ENCODE measurements at regions not wholly inside any gene's neighbourhood (a gene's known extent, or its start where the extent isn't known, plus 50 kb on each side); places are given as distances from the start of the nearest gene placed in this dataset.

- intact Hi-C loops (cut with micrococcal nuclease) = no loop called here
- H3K9ac ChIP-seq (ENCODE audit: insufficient read depth, low read length, poor library complexity, severe bottlenecking) = no peak overlapping the region
- H3K27me3 ChIP-seq (ENCODE audit: control insufficient read depth in 2 of 2, insufficient read depth in 2 of 2, low read length in 2 of 2) = peaks cover 0 to 8% of the 10 kb centered on the region in 2 donors
- no peaks in the 10 kb centered on the region for H4K20me1 ChIP-seq (ENCODE audit: insufficient read depth, low read length)
- Mint-ChIP-seq H3K4me3 (no peak overlapping the region), H3K36me3 (no peaks in the 10 kb centered on the region), H3K27me3 (ENCODE audit: low read depth in 3 of 3) (peaks cover 7 to 19% (median 15%) of the 10 kb centered on the region in 3 donors), H3K27ac (no peak overlapping the region), H3K4me1 (no peaks in the 10 kb centered on the region), H3K9me3 (peaks cover 3 to 11% (median 4%) of the 10 kb centered on the region in 7 donors)
- no peak overlapping the region for H3K27ac ChIP-seq (ENCODE audit: low read depth in 1 of 2, low read length in 2 of 2)
- no peaks in the 10 kb centered on the region for H3K79me2 ChIP-seq (ENCODE audit: insufficient read depth, low read length)
- DNase-seq = no peak
- 95% methylated on average over 12 of the region's 13 CpGs for WGBS (ENCODE audit: insufficient coverage)
- no peaks in the 10 kb centered on the region for H3K9me3 ChIP-seq (replicated peaks in 1 of 2; ENCODE audit: control insufficient read depth in 1 of 2, insufficient read depth in 1 of 2, low read length in 2 of 2)
- TF ChIP-seq CTCF (IDR thresholded peaks at IDR 0.05) = no peak
- no peak overlapping the region for H2AFZ ChIP-seq (ENCODE audit: insufficient read depth, low read depth, low read length, poor library complexity, severe bottlenecking)
- H3K4me1 ChIP-seq (ENCODE audit: control insufficient read depth in 1 of 2, insufficient read depth in 2 of 2, low read length in 2 of 2) = no peaks in the 10 kb centered on the region
- H3K4me3 ChIP-seq (replicated peaks in 1 of 3; ENCODE audit: low read depth in 2 of 3, low read length in 3 of 3) = no peak overlapping the region
- no peak overlapping the region for H3K4me2 ChIP-seq (replicated peaks; ENCODE audit: extremely low read depth, low read length, poor library complexity, severe bottlenecking)
- no peaks in the 10 kb centered on the region for H3K36me3 ChIP-seq (replicated peaks in 1 of 2; ENCODE audit: control insufficient read depth in 1 of 2, insufficient read depth in 2 of 2, low read length in 2 of 2)
These were observed 461.7 kb upstream of the CADM1 start for GRCh38 chr11:115965767-115966504.

GRCh38 chr11:115964091-115964490 lies 459.9 kb upstream of the CADM1 start:
- Histone ChIP-seq H4K20me1 (ENCODE audit: insufficient read depth, low read length) (no peaks in the 10 kb centered on the region), H3K9ac (ENCODE audit: insufficient read depth, low read length, poor library complexity, severe bottlenecking) (no peak overlapping the region), H3K4me2 (replicated peaks; ENCODE audit: extremely low read depth, low read length, poor library complexity, severe bottlenecking) (no peak overlapping the region), H3K36me3 (replicated peaks in 1 of 2; ENCODE audit: control insufficient read depth in 1 of 2, insufficient read depth in 2 of 2, low read length in 2 of 2) (no peaks in the 10 kb centered on the region), H3K4me3 (replicated peaks in 1 of 3; ENCODE audit: low read depth in 2 of 3, low read length in 3 of 3) (no peak overlapping the region), H3K27ac (ENCODE audit: low read depth in 1 of 2, low read length in 2 of 2) (no peak overlapping the region), H3K79me2 (ENCODE audit: insufficient read depth, low read length) (no peaks in the 10 kb centered on the region), H3K9me3 (replicated peaks in 1 of 2; ENCODE audit: control insufficient read depth in 1 of 2, insufficient read depth in 1 of 2, low read length in 2 of 2) (no peaks in the 10 kb centered on the region), H2AFZ (ENCODE audit: insufficient read depth, low read depth, low read length, poor library complexity, severe bottlenecking) (no peak overlapping the region), H3K4me1 (ENCODE audit: control insufficient read depth in 1 of 2, insufficient read depth in 2 of 2, low read length in 2 of 2) (no peaks in the 10 kb centered on the region), H3K27me3 (ENCODE audit: control insufficient read depth in 2 of 2, insufficient read depth in 2 of 2, low read length in 2 of 2) (peaks cover 0 to 17% of the 10 kb centered on the region in 2 donors)
- TF ChIP-seq CTCF (IDR thresholded peaks at IDR 0.05) = no peak
- no peaks in the 10 kb centered on the region for H3K4me1 Mint-ChIP-seq
- H3K27ac Mint-ChIP-seq = no peak overlapping the region
- peaks cover 0 to 4% (median 2%) of the 10 kb centered on the region in 7 donors for H3K9me3 Mint-ChIP-seq
- H3K27me3 Mint-ChIP-seq (ENCODE audit: low read depth in 3 of 3) = peaks cover 13 to 24% (median 18%) of the 10 kb centered on the region in 3 donors
- intact Hi-C loops (cut with micrococcal nuclease) = no loop called here
- H3K36me3 Mint-ChIP-seq = no peaks in the 10 kb centered on the region
- DNase-seq = no peak
- WGBS (ENCODE audit: insufficient coverage) = no CpG with 5 or more reads among the region's 2 CpGs
- H3K4me3 Mint-ChIP-seq = no peak overlapping the region

Data from CD14-positive monocyte (primary cell).